ENCODE measurements at regions not wholly inside any gene's neighbourhood (a gene's known extent, or its start where the extent isn't known, plus 50 kb on each side); places are given as distances from the start of the nearest gene placed in this dataset.

GRCh38 chr2:210860276-210860675 is 303.9 kb downstream of the CPS1 start:
- H3K9ac ChIP-seq (ENCODE audit: insufficient read depth, low read length, poor library complexity, severe bottlenecking), result no peak overlapping the region
- no peak for TF ChIP-seq CTCF (IDR thresholded peaks at IDR 0.05)
- Mint-ChIP-seq H3K27ac (no peak overlapping the region), H3K36me3 (no peaks in the 10 kb centered on the region), H3K4me1 (no peaks in the 10 kb centered on the region), H3K27me3 (ENCODE audit: low read depth in 3 of 3) (no peaks in the 10 kb centered on the region), H3K9me3 (peaks cover 0 to 2% (median 0%) of the 10 kb centered on the region in 7 donors), H3K4me3 (no peak overlapping the region)
- H4K20me1 ChIP-seq (ENCODE audit: insufficient read depth, low read length), result no peaks in the 10 kb centered on the region
- no peaks in the 10 kb centered on the region for H3K79me2 ChIP-seq (ENCODE audit: insufficient read depth, low read length)
- intact Hi-C loops (cut with micrococcal nuclease), result no loop called here
- H3K27ac ChIP-seq (ENCODE audit: low read depth in 1 of 2, low read length in 2 of 2), result no peak overlapping the region
- no peaks in the 10 kb centered on the region for H3K36me3 ChIP-seq (replicated peaks in 1 of 2; ENCODE audit: control insufficient read depth in 1 of 2, insufficient read depth in 2 of 2, low read length in 2 of 2)
- H2AFZ ChIP-seq (ENCODE audit: insufficient read depth, low read depth, low read length, poor library complexity, severe bottlenecking), result no peak overlapping the region
- H3K4me3 ChIP-seq (replicated peaks in 1 of 3; ENCODE audit: low read depth in 2 of 3, low read length in 3 of 3), result no peak overlapping the region
- no CpG with 5 or more reads among the region's 5 CpGs for WGBS (ENCODE audit: insufficient coverage)
- no peaks in the 10 kb centered on the region for H3K27me3 ChIP-seq (ENCODE audit: control insufficient read depth in 2 of 2, insufficient read depth in 2 of 2, low read length in 2 of 2)
- no peak for DNase-seq
- H3K9me3 ChIP-seq (replicated peaks in 1 of 2; ENCODE audit: control insufficient read depth in 1 of 2, insufficient read depth in 1 of 2, low read length in 2 of 2), result no peaks in the 10 kb centered on the region
- no peaks in the 10 kb centered on the region for H3K4me1 ChIP-seq (ENCODE audit: control insufficient read depth in 1 of 2, insufficient read depth in 2 of 2, low read length in 2 of 2)
- H3K4me2 ChIP-seq (replicated peaks; ENCODE audit: extremely low read depth, low read length, poor library complexity, severe bottlenecking), result no peak overlapping the region

- H2AFZ ChIP-seq (ENCODE audit: insufficient read depth, low read depth, low read length, poor library complexity, severe bottlenecking), result no peak overlapping the region
- intact Hi-C loops (cut with micrococcal nuclease), result no loop called here
- DNase-seq, result no peak
- no peaks in the 10 kb centered on the region for H3K36me3 ChIP-seq (replicated peaks in 1 of 2; ENCODE audit: control insufficient read depth in 1 of 2, insufficient read depth in 2 of 2, low read length in 2 of 2)
- no peak overlapping the region for H3K9ac ChIP-seq (ENCODE audit: insufficient read depth, low read length, poor library complexity, severe bottlenecking)
- H3K27me3 ChIP-seq (ENCODE audit: control insufficient read depth in 2 of 2, insufficient read depth in 2 of 2, low read length in 2 of 2), result no peaks in the 10 kb centered on the region
- H3K36me3 Mint-ChIP-seq, result no peaks in the 10 kb centered on the region
- H3K4me1 ChIP-seq (ENCODE audit: control insufficient read depth in 1 of 2, insufficient read depth in 2 of 2, low read length in 2 of 2), result no peaks in the 10 kb centered on the region
- H4K20me1 ChIP-seq (ENCODE audit: insufficient read depth, low read length), result no peaks in the 10 kb centered on the region
- no peaks in the 10 kb centered on the region for H3K79me2 ChIP-seq (ENCODE audit: insufficient read depth, low read length)
- H3K9me3 Mint-ChIP-seq, result peaks cover 0 to 6% (median 0%) of the 10 kb centered on the region in 7 donors
- no peak overlapping the region for H3K4me3 ChIP-seq (replicated peaks in 1 of 3; ENCODE audit: low read depth in 2 of 3, low read length in 3 of 3)
- no peaks in the 10 kb centered on the region for H3K4me1 Mint-ChIP-seq
- TF ChIP-seq CTCF (IDR thresholded peaks at IDR 0.05), result no peak
- no peaks in the 10 kb centered on the region for H3K9me3 ChIP-seq (replicated peaks in 1 of 2; ENCODE audit: control insufficient read depth in 1 of 2, insufficient read depth in 1 of 2, low read length in 2 of 2)
- H3K27ac Mint-ChIP-seq, result no peak overlapping the region
- peaks cover 0 to 2% (median 0%) of the 10 kb centered on the region in 3 donors for H3K27me3 Mint-ChIP-seq (ENCODE audit: low read depth in 3 of 3)
- no peak overlapping the region for H3K4me2 ChIP-seq (replicated peaks; ENCODE audit: extremely low read depth, low read length, poor library complexity, severe bottlenecking)
- no peak overlapping the region for H3K4me3 Mint-ChIP-seq
- no CpG with 5 or more reads among the region's 2 CpGs for WGBS (ENCODE audit: insufficient coverage)
- no peak overlapping the region for H3K27ac ChIP-seq (ENCODE audit: low read depth in 1 of 2, low read length in 2 of 2)
Observed at GRCh38 chr2:210861038-210861665, 304.8 kb downstream of the CPS1 start.
